AG09319 (cell line): ENCODE measurements at regions not wholly inside any gene's neighbourhood (a gene's known extent, or its start where the extent isn't known, plus 50 kb on each side); places are given as distances from the start of the nearest gene placed in this dataset.
A peak's percentile ranks its signal among the peaks of the same experiment; 100 is the strongest.
"Not testable (repeated sequence)": the region's sequence is repeated elsewhere in the genome, so short reads cannot be mapped to it uniquely, and the experiment has no call there.

Experiments used
- DNase-seq: peaks from one replicate; pipeline ENCODE4 v3.0.0-alpha.2; 2010; ENCODE audit warnings: low read depth; ENCODE audit errors: extremely low read depth
- CTCF ChIP-seq: IDR thresholded peaks from 2 replicates; pipeline ENCODE4 v1.5.1; 2011; ENCODE audit warnings: low read depth, mild to moderate bottlenecking, inconsistent platforms, low read length, moderate library complexity

- TF ChIP-seq CTCF = no peak
- no peak for DNase-seq
These were observed 64.7 kb upstream of the RAB6C start for GRCh38 chr2:129914538-129915302.

GRCh38 chr2:129915303-129915840 lies 64.1 kb upstream of the RAB6C start:
- no peak for DNase-seq
- no peak for TF ChIP-seq CTCF

GRCh38 chr2:129918604-129919003 lies 60.9 kb upstream of the RAB6C start:
- DNase-seq = no peak
- TF ChIP-seq CTCF = no peak

- DNase-seq = no peak
- TF ChIP-seq CTCF = no peak
These were observed 56.7 kb upstream of the RAB6C start for GRCh38 chr2:129922571-129923264.

- peak; percentile 52 for TF ChIP-seq CTCF
- no peak for DNase-seq
These were observed 56.0 kb upstream of the RAB6C start for GRCh38 chr2:129923265-129924091.

GRCh38 chr2:129924115-129924514 lies 55.4 kb upstream of the RAB6C start:
- DNase-seq = not testable (repeated sequence)

GRCh38 chr2:129925381-129925780 lies 54.1 kb upstream of the RAB6C start:
- no peak for DNase-seq
- no peak for TF ChIP-seq CTCF
